ENCODE measurements at regions not wholly inside any gene's neighbourhood (a gene's known extent, or its start where the extent isn't known, plus 50 kb on each side); places are given as distances from the start of the nearest gene placed in this dataset.

GRCh38 chr1:29743931-29744330 is 507.6 kb downstream of the PTPRU start:
- Mint-ChIP-seq H3K4me3 (ENCODE audit: unreplicated experiment) (no peak overlapping the region), H3K9me3 (ENCODE audit: low read depth) (no peaks in the 10 kb centered on the region), H3K4me1 (ENCODE audit: low read depth) (no peaks in the 10 kb centered on the region), H3K36me3 (ENCODE audit: low read depth) (no peaks in the 10 kb centered on the region), H3K27ac (ENCODE audit: unreplicated experiment) (no peak overlapping the region), H3K27me3 (ENCODE audit: low read depth) (peaks cover 44% of the 10 kb centered on the region)
- no peak for DNase-seq (ENCODE audit: low spot score)
- no peak for TF ChIP-seq CTCF (IDR thresholded peaks at IDR 0.05)

GRCh38 chr1:29743264-29743663 is 506.9 kb downstream of the PTPRU start:
- H3K4me3 Mint-ChIP-seq (ENCODE audit: unreplicated experiment): no peak overlapping the region
- no peak for DNase-seq (ENCODE audit: low spot score)
- H3K9me3 Mint-ChIP-seq (ENCODE audit: low read depth): no peaks in the 10 kb centered on the region
- H3K27me3 Mint-ChIP-seq (ENCODE audit: low read depth): peaks cover 46% of the 10 kb centered on the region
- TF ChIP-seq CTCF (IDR thresholded peaks at IDR 0.05): no peak
- H3K27ac Mint-ChIP-seq (ENCODE audit: unreplicated experiment): no peak overlapping the region
- no peaks in the 10 kb centered on the region for H3K36me3 Mint-ChIP-seq (ENCODE audit: low read depth)
- no peaks in the 10 kb centered on the region for H3K4me1 Mint-ChIP-seq (ENCODE audit: low read depth)

GRCh38 chr1:29739176-29739575 is 502.9 kb downstream of the PTPRU start:
- no peak for DNase-seq (ENCODE audit: low spot score)
- no peak for TF ChIP-seq CTCF (IDR thresholded peaks at IDR 0.05)
- Mint-ChIP-seq H3K36me3 (ENCODE audit: low read depth) (no peaks in the 10 kb centered on the region), H3K27ac (ENCODE audit: unreplicated experiment) (no peak overlapping the region), H3K9me3 (ENCODE audit: low read depth) (no peaks in the 10 kb centered on the region), H3K27me3 (ENCODE audit: low read depth) (peaks cover 35% of the 10 kb centered on the region), H3K4me1 (ENCODE audit: low read depth) (no peaks in the 10 kb centered on the region), H3K4me3 (ENCODE audit: unreplicated experiment) (no peak overlapping the region)

GRCh38 chr1:29736582-29737188 is 500.4 kb downstream of the PTPRU start:
- no peak for TF ChIP-seq CTCF (IDR thresholded peaks at IDR 0.05)
- no peaks in the 10 kb centered on the region for H3K36me3 Mint-ChIP-seq (ENCODE audit: low read depth)
- no peaks in the 10 kb centered on the region for H3K9me3 Mint-ChIP-seq (ENCODE audit: low read depth)
- H3K4me3 Mint-ChIP-seq (ENCODE audit: unreplicated experiment): no peak overlapping the region
- no peak overlapping the region for H3K27ac Mint-ChIP-seq (ENCODE audit: unreplicated experiment)
- peaks cover 29% of the 10 kb centered on the region for H3K27me3 Mint-ChIP-seq (ENCODE audit: low read depth)
- H3K4me1 Mint-ChIP-seq (ENCODE audit: low read depth): no peaks in the 10 kb centered on the region
- DNase-seq (ENCODE audit: low spot score): no peak

- Mint-ChIP-seq H3K4me3 (ENCODE audit: unreplicated experiment) (no peak overlapping the region), H3K4me1 (ENCODE audit: low read depth) (no peaks in the 10 kb centered on the region), H3K27ac (ENCODE audit: unreplicated experiment) (no peak overlapping the region), H3K27me3 (ENCODE audit: low read depth) (peaks cover 13% of the 10 kb centered on the region), H3K9me3 (ENCODE audit: low read depth) (no peaks in the 10 kb centered on the region), H3K36me3 (ENCODE audit: low read depth) (no peaks in the 10 kb centered on the region)
- DNase-seq (ENCODE audit: low spot score): no peak
- no peak for TF ChIP-seq CTCF (IDR thresholded peaks at IDR 0.05)
Measured at GRCh38 chr1:29732453-29732852, 496.1 kb downstream of the PTPRU start.
